ENCODE measurements at regions not wholly inside any gene's neighbourhood (a gene's known extent, or its start where the extent isn't known, plus 50 kb on each side); places are given as distances from the start of the nearest gene placed in this dataset.

DNA sequence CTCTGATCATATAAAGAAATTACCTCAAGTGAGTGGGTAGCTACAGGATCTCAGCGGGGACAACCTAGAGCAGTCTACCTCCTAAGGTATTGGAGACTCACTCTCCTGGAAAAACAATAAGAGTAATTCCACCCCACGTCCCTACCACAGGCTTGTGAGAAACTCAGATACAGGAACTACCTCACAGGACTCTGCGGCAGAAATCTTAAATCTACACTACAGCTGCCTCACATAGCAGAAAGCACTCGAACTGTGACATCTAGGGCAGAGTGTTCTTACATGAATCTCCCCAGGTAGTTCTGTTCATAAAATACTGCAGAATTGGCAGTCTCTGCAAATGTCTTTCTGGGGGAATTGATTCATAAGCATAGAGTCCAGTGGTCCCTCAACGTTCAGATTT, 382.9 kb upstream of the IL12A start:
- TF ChIP-seq REST (tag by site-specific recombination; IDR thresholded peaks at IDR 0.05) (no peak), PRDM1 (tag by site-specific recombination; IDR thresholded peaks at IDR 0.05) (no peak), GFI1B (tag by site-specific recombination; IDR thresholded peaks at IDR 0.05) (no peak)
- TF ChIP-seq, protein P1, sequence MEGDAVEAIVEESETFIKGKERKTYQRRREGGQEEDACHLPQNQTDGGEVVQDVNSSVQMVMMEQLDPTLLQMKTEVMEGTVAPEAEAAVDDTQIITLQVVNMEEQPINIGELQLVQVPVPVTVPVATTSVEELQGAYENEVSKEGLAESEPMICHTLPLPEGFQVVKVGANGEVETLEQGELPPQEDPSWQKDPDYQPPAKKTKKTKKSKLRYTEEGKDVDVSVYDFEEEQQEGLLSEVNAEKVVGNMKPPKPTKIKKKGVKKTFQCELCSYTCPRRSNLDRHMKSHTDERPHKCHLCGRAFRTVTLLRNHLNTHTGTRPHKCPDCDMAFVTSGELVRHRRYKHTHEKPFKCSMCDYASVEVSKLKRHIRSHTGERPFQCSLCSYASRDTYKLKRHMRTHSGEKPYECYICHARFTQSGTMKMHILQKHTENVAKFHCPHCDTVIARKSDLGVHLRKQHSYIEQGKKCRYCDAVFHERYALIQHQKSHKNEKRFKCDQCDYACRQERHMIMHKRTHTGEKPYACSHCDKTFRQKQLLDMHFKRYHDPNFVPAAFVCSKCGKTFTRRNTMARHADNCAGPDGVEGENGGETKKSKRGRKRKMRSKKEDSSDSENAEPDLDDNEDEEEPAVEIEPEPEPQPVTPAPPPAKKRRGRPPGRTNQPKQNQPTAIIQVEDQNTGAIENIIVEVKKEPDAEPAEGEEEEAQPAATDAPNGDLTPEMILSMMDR (tag by site-specific recombination; IDR thresholded peaks at IDR 0.05) = no peak

Measured in HEK293 (cell line).